LNCaP clone FGC (cell line): ENCODE measurements at regions not wholly inside any gene's neighbourhood (a gene's known extent, or its start where the extent isn't known, plus 50 kb on each side); places are given as distances from the start of the nearest gene placed in this dataset.

Experiments used
- DNase-seq: peaks from one replicate; pipeline ENCODE4 v3.0.0-alpha.2; 2011; ENCODE audit warnings: low read depth
- H3K4me3 ChIP-seq: 2 replicates; pipeline ENCODE4 v1.5.1; 2011; ENCODE audit warnings: mild to moderate bottlenecking, low read depth, low read length, control low read depth
- TF ChIP-seq, protein P1 (sequence below): IDR thresholded peaks from 2 replicates; pipeline ENCODE4 v1.5.1; 2012; ENCODE audit warnings: mild to moderate bottlenecking; ENCODE audit not compliant: control insufficient read depth, insufficient read depth; ENCODE audit errors: extremely low read depth

DNA sequence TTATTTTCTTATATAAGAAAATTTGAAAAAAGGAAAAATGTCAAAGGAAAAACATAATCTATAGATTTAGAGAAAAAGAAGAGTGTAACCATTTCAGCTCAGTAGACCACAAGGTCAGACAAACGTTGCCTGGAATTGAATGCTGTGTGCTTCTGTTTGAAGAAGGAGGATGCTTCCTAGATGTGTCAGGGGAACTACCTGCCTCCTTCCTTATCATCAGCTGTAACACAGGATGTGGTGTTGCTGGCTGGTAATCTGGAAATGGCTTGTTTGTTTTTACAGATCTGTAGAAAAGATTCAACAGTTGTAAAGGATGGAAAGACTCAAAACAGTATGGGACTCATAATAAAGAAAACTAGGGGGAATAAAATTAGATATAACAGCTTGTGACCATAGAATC lies 160.7 kb upstream of the MEF2C start:
- DNase-seq: no peak
- TF ChIP-seq, protein P1, sequence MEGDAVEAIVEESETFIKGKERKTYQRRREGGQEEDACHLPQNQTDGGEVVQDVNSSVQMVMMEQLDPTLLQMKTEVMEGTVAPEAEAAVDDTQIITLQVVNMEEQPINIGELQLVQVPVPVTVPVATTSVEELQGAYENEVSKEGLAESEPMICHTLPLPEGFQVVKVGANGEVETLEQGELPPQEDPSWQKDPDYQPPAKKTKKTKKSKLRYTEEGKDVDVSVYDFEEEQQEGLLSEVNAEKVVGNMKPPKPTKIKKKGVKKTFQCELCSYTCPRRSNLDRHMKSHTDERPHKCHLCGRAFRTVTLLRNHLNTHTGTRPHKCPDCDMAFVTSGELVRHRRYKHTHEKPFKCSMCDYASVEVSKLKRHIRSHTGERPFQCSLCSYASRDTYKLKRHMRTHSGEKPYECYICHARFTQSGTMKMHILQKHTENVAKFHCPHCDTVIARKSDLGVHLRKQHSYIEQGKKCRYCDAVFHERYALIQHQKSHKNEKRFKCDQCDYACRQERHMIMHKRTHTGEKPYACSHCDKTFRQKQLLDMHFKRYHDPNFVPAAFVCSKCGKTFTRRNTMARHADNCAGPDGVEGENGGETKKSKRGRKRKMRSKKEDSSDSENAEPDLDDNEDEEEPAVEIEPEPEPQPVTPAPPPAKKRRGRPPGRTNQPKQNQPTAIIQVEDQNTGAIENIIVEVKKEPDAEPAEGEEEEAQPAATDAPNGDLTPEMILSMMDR: no peak
- H3K4me3 ChIP-seq: no peak overlapping the region

DNA sequence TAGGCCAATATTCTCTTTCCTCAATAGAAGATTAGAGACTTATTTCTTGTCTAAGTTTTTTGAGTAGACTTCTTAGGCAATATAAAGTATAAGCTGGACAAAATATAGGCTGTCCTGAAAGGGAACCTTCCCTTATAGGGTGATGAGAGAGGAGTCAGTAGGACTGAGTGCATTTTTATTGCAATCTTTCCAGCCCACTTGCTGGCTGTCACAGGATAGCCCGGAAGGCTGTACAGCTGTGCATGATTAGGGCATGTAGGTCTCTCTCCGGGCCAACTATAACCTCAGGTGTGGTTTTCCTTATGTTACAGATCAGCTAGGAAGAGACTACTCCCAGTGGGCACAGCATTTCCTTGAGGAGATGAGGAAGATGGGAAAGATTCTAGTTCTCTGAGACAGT lies 159.8 kb upstream of the MEF2C start:
- no peak for DNase-seq
- H3K4me3 ChIP-seq: no peak overlapping the region
- TF ChIP-seq, protein P1: no peak

DNA sequence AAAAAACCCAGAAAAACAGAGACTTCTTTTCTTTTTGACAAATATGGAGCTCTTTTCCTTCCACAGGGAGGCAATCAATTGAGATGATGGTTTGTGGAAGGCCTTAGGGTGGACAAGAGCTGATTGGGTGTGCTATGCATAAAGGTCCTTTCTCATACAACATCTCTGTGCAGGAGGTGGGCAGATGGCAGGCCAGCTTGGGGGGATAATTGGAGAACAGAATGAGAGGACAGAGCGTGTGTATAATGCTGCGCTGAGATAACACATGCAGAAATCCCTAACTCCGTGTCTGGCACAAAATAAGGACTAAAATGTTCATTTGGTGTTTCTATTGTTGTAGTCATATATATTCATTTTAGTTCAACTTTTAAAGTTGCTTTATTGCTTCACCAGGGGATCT lies 159.0 kb upstream of the MEF2C start:
- TF ChIP-seq, protein P1: no peak
- DNase-seq: no peak
- no peak overlapping the region for H3K4me3 ChIP-seq

DNA sequence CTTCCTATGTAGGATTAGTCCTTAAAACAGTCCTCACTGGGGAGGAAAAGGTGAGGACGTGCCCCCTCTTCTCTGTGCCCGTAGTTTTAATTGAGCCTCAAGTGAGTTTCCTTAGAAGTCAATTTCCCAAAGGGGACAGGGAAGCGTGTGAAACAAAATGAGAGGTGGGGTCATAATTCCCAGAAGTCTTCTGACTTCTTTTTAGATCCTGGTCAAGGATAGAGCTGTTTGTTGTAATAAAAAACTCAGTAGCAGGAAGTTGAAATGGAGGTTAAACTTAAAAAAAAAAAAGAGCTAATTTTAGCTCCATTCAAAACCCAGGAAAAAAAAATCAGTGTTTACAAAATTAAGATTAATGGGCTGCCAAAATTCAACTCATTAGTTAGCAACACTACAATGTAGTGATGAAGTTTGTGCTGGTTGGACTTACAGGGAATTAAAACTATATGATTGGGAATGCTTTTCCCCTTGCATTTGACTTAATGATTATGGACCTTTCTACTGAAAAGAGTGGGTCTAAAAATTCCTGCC lies 158.3 kb upstream of the MEF2C start:
- no peak overlapping the region for H3K4me3 ChIP-seq
- no peak for DNase-seq
- TF ChIP-seq, protein P1: no peak

DNA sequence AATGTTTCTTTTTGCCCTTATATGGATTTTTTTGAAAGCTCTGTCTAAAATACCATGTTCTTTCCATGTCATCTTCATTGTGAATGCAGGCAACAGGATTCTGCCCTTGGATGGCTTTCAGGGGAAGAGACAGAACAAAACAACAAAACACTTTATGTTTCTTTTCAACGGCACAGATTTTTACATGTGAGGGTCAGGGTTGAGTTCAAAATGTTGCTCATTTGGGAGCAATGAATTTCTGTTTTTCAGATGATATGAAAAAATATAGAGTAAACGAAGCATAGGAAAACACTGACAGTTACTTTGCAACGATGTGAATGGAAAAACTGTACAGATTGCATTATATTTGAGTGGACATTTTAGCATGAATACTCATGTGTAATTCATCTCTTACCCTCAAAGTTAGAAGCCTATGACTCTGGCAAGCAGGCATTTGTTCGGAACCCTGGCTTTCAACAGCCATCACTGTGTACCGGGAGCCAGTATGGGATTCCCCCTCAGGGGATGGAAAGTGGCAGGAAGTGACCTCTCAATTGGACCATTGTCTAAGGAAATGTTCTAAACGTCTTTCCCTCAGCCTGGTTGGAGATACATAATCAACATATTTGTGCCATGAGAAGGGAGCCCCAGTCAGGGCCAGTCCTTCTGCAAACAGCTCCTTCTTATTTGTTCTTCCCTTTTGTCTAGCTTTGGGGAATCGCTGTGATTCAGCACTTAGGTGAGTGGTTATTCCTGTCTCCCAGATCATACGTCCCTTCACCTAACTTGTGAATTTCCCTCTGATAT lies 153.9 kb upstream of the MEF2C start:
- DNase-seq: no peak
- TF ChIP-seq, protein P1: no peak
- H3K4me3 ChIP-seq: no peak overlapping the region

DNA sequence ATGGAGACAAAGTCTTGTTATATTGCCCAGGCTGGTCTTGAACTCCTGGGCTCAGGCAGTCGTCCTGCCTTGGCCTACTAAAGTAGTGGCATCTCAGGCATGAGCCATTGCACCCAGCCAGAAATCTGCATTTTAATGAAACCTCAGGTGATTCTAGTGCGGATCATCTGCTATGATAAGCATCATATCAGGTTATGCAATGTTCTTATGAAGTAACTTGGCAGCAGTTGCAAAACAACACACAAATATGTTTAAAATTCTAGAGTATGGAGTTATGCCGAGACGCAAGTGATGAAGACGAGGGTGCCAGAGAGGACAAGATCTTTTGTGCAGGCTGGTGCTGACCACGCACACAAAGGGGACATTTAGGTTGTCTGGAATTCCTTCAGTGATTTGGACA lies 153.2 kb upstream of the MEF2C start:
- H3K4me3 ChIP-seq: no peak overlapping the region

DNA sequence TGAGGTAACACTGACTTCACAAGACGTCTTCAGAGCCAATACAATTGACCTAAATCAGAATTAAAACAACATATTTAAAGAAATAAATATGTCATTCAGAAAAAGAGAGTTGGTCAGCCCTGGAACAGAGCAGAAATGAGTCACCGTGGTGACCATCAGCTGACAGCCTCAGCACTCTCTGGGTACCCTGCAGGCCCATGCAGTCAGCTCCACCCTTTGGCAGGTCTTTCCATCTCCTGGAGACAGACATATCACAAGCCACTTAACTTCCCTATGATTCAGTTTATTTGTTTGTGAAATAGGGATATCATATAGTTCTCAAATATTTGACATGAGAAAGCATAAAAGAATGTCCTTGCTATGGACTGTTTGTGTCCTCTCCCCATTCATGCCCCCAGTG lies 151.6 kb upstream of the MEF2C start:
- no peak overlapping the region for H3K4me3 ChIP-seq
- TF ChIP-seq, protein P1: no peak
- no peak for DNase-seq

More for the DNA sequence above, 153.2 kb upstream of the MEF2C start:
- TF ChIP-seq, protein P1: no peak
- no peak for DNase-seq
